ENCODE measurements at regions not wholly inside any gene's neighbourhood (a gene's known extent, or its start where the extent isn't known, plus 50 kb on each side); places are given as distances from the start of the nearest gene placed in this dataset.

- TF ChIP-seq AFF1 (IDR thresholded peaks at IDR 0.05; ENCODE audit: low read depth in 1 of 2, partially characterized antibody in 2 of 2) (no peak), MCM5 (IDR thresholded peaks at IDR 0.05; ENCODE audit: low read depth) (no peak), IRF2 (CRISPR knock-in tag; IDR thresholded peaks at IDR 0.05) (no peak), ATF4 (CRISPR knock-in tag; IDR thresholded peaks at IDR 0.05) (no peak), FOXK1 (CRISPR knock-in tag; IDR thresholded peaks at IDR 0.05; ENCODE audit: borderline replicate concordance) (no peak)
These were observed 183.5 kb downstream of the CHD9NB start (continued) for GRCh38 chr16:52869243-52869642.

- intact Hi-C loops (cut with micrococcal nuclease) (no loop called here), in situ Hi-C loops (cut with MboI) (no loop called here)
- Histone ChIP-seq H3K4me3 (no peak overlapping the region), H3K9me3 (replicated peaks; ENCODE audit: control insufficient read depth, insufficient read depth, low read depth, low read length) (no peaks in the 10 kb centered on the region), H3K4me1 (replicated peaks in 1 of 2; ENCODE audit: control insufficient read depth in 2 of 2, insufficient read depth in 2 of 2, low read length in 2 of 2) (no peaks in the 10 kb centered on the region), H3K36me3 (ENCODE audit: control insufficient read depth, insufficient read depth, low read length) (no peaks in the 10 kb centered on the region), H3K27me3 (ENCODE audit: control insufficient read depth in 2 of 2, insufficient read depth in 2 of 2, low read length in 2 of 2) (no peaks in the 10 kb centered on the region), H3K79me2 (ENCODE audit: control insufficient read depth, insufficient read depth, low read length) (no peaks in the 10 kb centered on the region), H2AFZ (ENCODE audit: low read depth, low read length) (no peak overlapping the region), H3K9ac (ENCODE audit: insufficient read depth in 1 of 2, low read depth in 2 of 2, low read length in 2 of 2) (no peak overlapping the region), H3K27ac (ENCODE audit: extremely low read depth, low read depth, low read length) (no peak overlapping the region), H3K4me2 (ENCODE audit: insufficient read depth, low read length) (no peak overlapping the region), H4K20me1 (replicated peaks; ENCODE audit: control insufficient read depth, insufficient read depth, low read length) (no peaks in the 10 kb centered on the region), H3K9me1 (ENCODE audit: control insufficient read depth, insufficient read depth, low read length) (no peaks in the 10 kb centered on the region)
- no peak for DNase-seq (ENCODE audit: extremely low read depth in 1 of 4, low spot score in 3 of 4)
- CTCF ChIA-PET (ENCODE audit: low intra/inter-chr PET ratio): no interaction called here
- WGBS (ENCODE audit: insufficient coverage, low coverage, missing lambda C conversion rate): 0% methylated on average over 4 of the region's 4 CpGs
- ATAC-seq: no peak
- BruUV-seq (replicated peaks): no TSS peak
- no peak for FAIRE-seq
- POLR2A ChIA-PET: no interaction called here
- TF ChIP-seq TEAD4 (IDR thresholded peaks at IDR 0.05; ENCODE audit: low read length) (no peak), TEAD4 (CRISPR knock-in tag; IDR thresholded peaks at IDR 0.05; ENCODE audit: borderline replicate concordance) (no peak), ZBTB33 (CRISPR knock-in tag; IDR thresholded peaks at IDR 0.05) (no peak), ZNF79 (CRISPR knock-in tag; IDR thresholded peaks at IDR 0.05; ENCODE audit: low read depth) (no peak)
These were observed 189.7 kb downstream of the CHD9NB start for GRCh38 chr16:52863000-52863399.
